Mesenchymal stem cell (in vitro differentiated cells and primary cell): ENCODE measurements at regions not wholly inside any gene's neighbourhood (a gene's known extent, or its start where the extent isn't known, plus 50 kb on each side); places are given as distances from the start of the nearest gene placed in this dataset.

Experiments
- DNase-seq: peaks from one replicate; pipeline ENCODE4 v3.0.0-alpha.2; 2013
- H2AFZ ChIP-seq: one replicate; pipeline ENCODE4 v1.6.1; 2013; ENCODE audit warnings: low read depth, mild to moderate bottlenecking, control low read depth, inconsistent platforms, low read length, moderate library complexity
- H2AK5ac ChIP-seq: 2 replicates; pipeline ENCODE4 v1.6.1; 2013; ENCODE audit warnings: low read length, moderate library complexity, mild to moderate bottlenecking, inconsistent platforms; ENCODE audit not compliant: severe bottlenecking
- H2BK120ac ChIP-seq: one replicate; pipeline ENCODE4 v1.6.1; 2013; ENCODE audit warnings: low read depth, mild to moderate bottlenecking, inconsistent platforms, low read length, moderate library complexity
- H2BK12ac ChIP-seq, 2 experiments: one replicate each; pipeline ENCODE4 v1.6.1; 2013; ENCODE audit warnings: inconsistent platforms in 2 of 2, low read length in 2 of 2, mild to moderate bottlenecking in 2 of 2, moderate library complexity in 2 of 2, control low read depth in 1 of 2
- H2BK15ac ChIP-seq: one replicate; pipeline ENCODE4 v1.6.1; 2013; ENCODE audit warnings: mild to moderate bottlenecking, low read depth, inconsistent platforms; ENCODE audit not compliant: poor library complexity, severe bottlenecking
- H2BK5ac ChIP-seq: 2 replicates; pipeline ENCODE4 v1.6.1; 2013; ENCODE audit warnings: low read depth, mild to moderate bottlenecking, low read length, control low read depth, inconsistent platforms; ENCODE audit not compliant: poor library complexity, severe bottlenecking
- H3K14ac ChIP-seq, 2 experiments: one replicate each; pipeline ENCODE4 v1.6.1; 2013; ENCODE audit warnings: inconsistent platforms in 2 of 2, low read length in 2 of 2, control low read depth in 1 of 2, mild to moderate bottlenecking in 1 of 2, moderate library complexity in 1 of 2
- H3K18ac ChIP-seq, 2 experiments: one replicate each; pipeline ENCODE4 v1.6.1; 2013; ENCODE audit warnings: inconsistent platforms in 2 of 2, low read length in 2 of 2, control low read depth in 1 of 2, low read depth in 1 of 2, mild to moderate bottlenecking in 1 of 2
- H3K23ac ChIP-seq, 2 experiments: one replicate each; pipeline ENCODE4 v1.6.1; 2013; ENCODE audit warnings: inconsistent platforms in 2 of 2, low read length in 2 of 2, mild to moderate bottlenecking in 2 of 2, moderate library complexity in 2 of 2, control low read depth in 1 of 2
- H3K27ac ChIP-seq: 2 replicates; pipeline ENCODE4 v1.5.1; 2013; ENCODE audit warnings: mild to moderate bottlenecking, moderate library complexity, low read length, control low read depth, inconsistent platforms; ENCODE audit not compliant: poor library complexity, severe bottlenecking
- H3K27me3 ChIP-seq, 2 experiments: 2 replicates each; pipeline versions ENCODE4 v1.6.1 to v1.7.0; 2013; ENCODE audit warnings: low read length in 2 of 2, mild to moderate bottlenecking in 2 of 2, moderate library complexity in 2 of 2, control low read depth in 1 of 2, inconsistent platforms in 1 of 2; ENCODE audit not compliant: control insufficient read depth in 1 of 2, insufficient read depth in 1 of 2
- H3K36me3 ChIP-seq, 2 experiments: 2 replicates each; pipeline versions ENCODE4 v1.6.1 to v1.7.0; 2013; ENCODE audit warnings: low read length in 2 of 2, control low read depth in 1 of 2, inconsistent platforms in 1 of 2, low read depth in 1 of 2, mild to moderate bottlenecking in 1 of 2; ENCODE audit not compliant: insufficient read depth in 2 of 2, control insufficient read depth in 1 of 2
- H3K4ac ChIP-seq, 2 experiments: one replicate each; pipeline ENCODE4 v1.6.1; 2013; ENCODE audit warnings: inconsistent platforms in 2 of 2, low read length in 2 of 2, mild to moderate bottlenecking in 2 of 2, moderate library complexity in 2 of 2, control low read depth in 1 of 2, low read depth in 1 of 2
- H3K4me1 ChIP-seq: 2 replicates; pipeline ENCODE4 v1.6.1; 2013; ENCODE audit warnings: low read depth, low read length, control low read depth; ENCODE audit not compliant: control insufficient read depth, insufficient read depth
- H3K4me2 ChIP-seq: 2 replicates; pipeline ENCODE4 v1.6.1; 2013; ENCODE audit warnings: low read length, mild to moderate bottlenecking, inconsistent platforms; ENCODE audit not compliant: poor library complexity, severe bottlenecking
- H3K4me3 ChIP-seq, 2 experiments: 2 replicates each; pipeline versions ENCODE4 v1.5.1 to v1.7.0; 2013; ENCODE audit warnings: low read length in 2 of 2, mild to moderate bottlenecking in 2 of 2, control low read depth in 1 of 2, low read depth in 1 of 2; ENCODE audit not compliant: insufficient read depth in 1 of 2
- H3K79me1 ChIP-seq: replicated peaks from 2 replicates; pipeline ENCODE4 v1.6.1; 2013; ENCODE audit warnings: mild to moderate bottlenecking, control low read depth, low read length, inconsistent platforms; ENCODE audit not compliant: poor library complexity, severe bottlenecking
- H3K9ac ChIP-seq: 2 replicates; pipeline ENCODE4 v1.7.0; 2013; ENCODE audit warnings: mild to moderate bottlenecking, low read length, moderate library complexity
- H3K9me3 ChIP-seq: 2 replicates; pipeline ENCODE4 v1.7.0; 2013; ENCODE audit warnings: mild to moderate bottlenecking, low read length; ENCODE audit not compliant: control insufficient read depth
- H4K8ac ChIP-seq: one replicate; pipeline ENCODE4 v1.6.1; 2013; ENCODE audit warnings: inconsistent platforms, mild to moderate bottlenecking, low read length, moderate library complexity
- H4K91ac ChIP-seq: one replicate; pipeline ENCODE4 v1.6.1; 2013; ENCODE audit warnings: mild to moderate bottlenecking, low read length, inconsistent platforms
- WGBS: methylation state at CpG from one replicate; pipeline ENCODE4 v1.1.7; 2013; ENCODE audit warnings: mixed read lengths; 5-methylcytosine and 5-hydroxymethylcytosine counted together

GRCh38 chr20:56929606-56930005, 300.5 kb downstream of the TFAP2C start:
- H2AFZ ChIP-seq = no peak overlapping the region
- no peak overlapping the region for H2BK120ac ChIP-seq
- H2AK5ac ChIP-seq = no peak overlapping the region
- no peak overlapping the region for H2BK12ac ChIP-seq
- H3K18ac ChIP-seq = no peak overlapping the region
- no peak overlapping the region for H3K4ac ChIP-seq
- no peaks in the 10 kb centered on the region for H3K79me1 ChIP-seq
- H2BK15ac ChIP-seq = no peak overlapping the region
- WGBS = 39% methylated on average over 6 of the region's 7 CpGs
- no peak overlapping the region for H3K14ac ChIP-seq
- H4K91ac ChIP-seq = no peak overlapping the region
- peaks cover 62 to 72% of the 10 kb centered on the region in 2 experiments for H3K27me3 ChIP-seq
- H3K36me3 ChIP-seq = no peaks in the 10 kb centered on the region
- H3K9ac ChIP-seq = no peak overlapping the region
- H3K23ac ChIP-seq = no peak overlapping the region
- no peak overlapping the region for H2BK5ac ChIP-seq
- H4K8ac ChIP-seq = no peak overlapping the region
- no peaks in the 10 kb centered on the region for H3K9me3 ChIP-seq
- H3K4me2 ChIP-seq = no peak overlapping the region
- no peak overlapping the region for H3K27ac ChIP-seq
- DNase-seq = no peak
- H3K4me1 ChIP-seq = peaks cover 12% of the 10 kb centered on the region
- no peak overlapping the region for H3K4me3 ChIP-seq

- no peak overlapping the region for H2BK120ac ChIP-seq
- H3K4me1 ChIP-seq = peaks cover under 1% of the 10 kb centered on the region
- 74% methylated on average over 6 of the region's 6 CpGs for WGBS
- no peak overlapping the region for H3K9ac ChIP-seq
- no peak overlapping the region for H2BK12ac ChIP-seq
- no peaks in the 10 kb centered on the region for H3K79me1 ChIP-seq
- H3K23ac ChIP-seq = no peak overlapping the region
- no peaks in the 10 kb centered on the region for H3K9me3 ChIP-seq
- no peak overlapping the region for H3K18ac ChIP-seq
- no peak overlapping the region for H2BK15ac ChIP-seq
- H3K4ac ChIP-seq = no peak overlapping the region
- no peak overlapping the region for H3K14ac ChIP-seq
- H4K8ac ChIP-seq = no peak overlapping the region
- no peak for DNase-seq
- no peak overlapping the region for H2BK5ac ChIP-seq
- no peak overlapping the region for H4K91ac ChIP-seq
- H3K27ac ChIP-seq = no peak overlapping the region
- H3K4me2 ChIP-seq = no peak overlapping the region
- H3K4me3 ChIP-seq = no peak overlapping the region
- no peak overlapping the region for H2AK5ac ChIP-seq
- H3K27me3 ChIP-seq = peaks cover 50 to 59% of the 10 kb centered on the region in 2 experiments
- no peak overlapping the region for H2AFZ ChIP-seq
- H3K36me3 ChIP-seq = no peaks in the 10 kb centered on the region
Observed at GRCh38 chr20:56930876-56931275, 301.8 kb downstream of the TFAP2C start.

- Histone ChIP-seq H3K4me2 (no peak overlapping the region), H2AFZ (no peak overlapping the region), H4K91ac (no peak overlapping the region), H3K27ac (no peak overlapping the region), H3K23ac (no peak overlapping the region), H3K27me3 (peaks cover 33 to 40% of the 10 kb centered on the region in 2 experiments), H3K36me3 (no peaks in the 10 kb centered on the region), H3K9me3 (no peaks in the 10 kb centered on the region), H2AK5ac (no peak overlapping the region), H2BK120ac (no peak overlapping the region), H2BK15ac (no peak overlapping the region), H3K4me1 (no peaks in the 10 kb centered on the region), H3K4me3 (no peak overlapping the region), H4K8ac (no peak overlapping the region), H3K9ac (no peak overlapping the region), H3K18ac (no peak overlapping the region), H2BK5ac (no peak overlapping the region), H3K14ac (no peak overlapping the region), H3K4ac (no peak overlapping the region), H2BK12ac (no peak overlapping the region), H3K79me1 (no peaks in the 10 kb centered on the region)
- WGBS = 93% methylated on average over 5 of the region's 6 CpGs
- no peak for DNase-seq
Observed at GRCh38 chr20:56932575-56933330, 303.6 kb downstream of the TFAP2C start.

GRCh38 chr20:56933331-56933698, 304.2 kb downstream of the TFAP2C start:
- Histone ChIP-seq H2BK5ac (no peak overlapping the region), H3K4me2 (no peak overlapping the region), H2AK5ac (no peak overlapping the region), H3K79me1 (no peaks in the 10 kb centered on the region), H2AFZ (no peak overlapping the region), H3K4me3 (no peak overlapping the region), H4K8ac (no peak overlapping the region), H3K9ac (no peak overlapping the region), H3K23ac (no peak overlapping the region), H2BK12ac (no peak overlapping the region), H3K4me1 (no peaks in the 10 kb centered on the region), H4K91ac (no peak overlapping the region), H3K27me3 (peaks cover 27 to 39% of the 10 kb centered on the region in 2 experiments), H3K27ac (no peak overlapping the region), H2BK120ac (no peak overlapping the region), H3K14ac (no peak overlapping the region), H2BK15ac (no peak overlapping the region), H3K4ac (no peak overlapping the region), H3K18ac (no peak overlapping the region), H3K36me3 (no peaks in the 10 kb centered on the region), H3K9me3 (no peaks in the 10 kb centered on the region)
- 98% methylated on average over 3 of the region's 3 CpGs for WGBS
- DNase-seq = no peak
